ENCODE measurements at regions not wholly inside any gene's neighbourhood (a gene's known extent, or its start where the extent isn't known, plus 50 kb on each side); places are given as distances from the start of the nearest gene placed in this dataset.

GRCh38 chr16:65386672-65387071, 264.8 kb upstream of the CDH11 start:
- Histone ChIP-seq H3K4me1 (ENCODE audit: control insufficient read depth, insufficient read depth, low read length) (no peaks in the 10 kb centered on the region), H3K4me3 (ENCODE audit: low read length) (no peak overlapping the region), H3K9ac (ENCODE audit: extremely low read depth, low read length, poor library complexity, severe bottlenecking) (no peak overlapping the region), H3K9me3 (ENCODE audit: control insufficient read depth, low read length) (no peaks in the 10 kb centered on the region), H3K27me3 (ENCODE audit: control insufficient read depth, insufficient read depth, low read length, poor library complexity, severe bottlenecking) (no peaks in the 10 kb centered on the region), H3K36me3 (ENCODE audit: control insufficient read depth, insufficient read depth, low read length) (no peaks in the 10 kb centered on the region), H3K27ac (ENCODE audit: low read depth, low read length) (no peak overlapping the region)
- no peak for TF ChIP-seq CTCF (conservative IDR thresholded peaks at IDR 0.05)
- H3K27me3 Mint-ChIP-seq (ENCODE audit: insufficient read depth) = no peaks in the 10 kb centered on the region
- H3K36me3 Mint-ChIP-seq (ENCODE audit: low read depth) = peaks cover 5% of the 10 kb centered on the region
- peaks cover 17% of the 10 kb centered on the region for H3K9me3 Mint-ChIP-seq
- no peaks in the 10 kb centered on the region for H3K4me1 Mint-ChIP-seq
- WGBS, 2 experiments (ENCODE audit: insufficient coverage in 1 of 2, insufficient read length in 1 of 2) = 89 to 100% methylated on average over 1 to 2 of the region's 2 CpGs
- H3K27ac Mint-ChIP-seq = no peak overlapping the region
- H3K4me3 Mint-ChIP-seq = no peak overlapping the region
- no peak for DNase-seq

GRCh38 chr16:65384441-65384840, 262.6 kb upstream of the CDH11 start:
- 83 to 91% methylated on average over 1 of the region's 1 CpG for WGBS, 2 experiments (ENCODE audit: insufficient coverage in 1 of 2, insufficient read length in 1 of 2)

GRCh38 chr16:65377195-65377594, 255.3 kb upstream of the CDH11 start:
- TF ChIP-seq CTCF (conservative IDR thresholded peaks at IDR 0.05) = no peak
- Mint-ChIP-seq H3K36me3 (ENCODE audit: low read depth) (no peaks in the 10 kb centered on the region), H3K9me3 (no peaks in the 10 kb centered on the region), H3K27me3 (ENCODE audit: insufficient read depth) (no peaks in the 10 kb centered on the region), H3K27ac (no peak overlapping the region), H3K4me3 (no peak overlapping the region), H3K4me1 (peaks cover 11% of the 10 kb centered on the region)
- Histone ChIP-seq H3K27me3 (ENCODE audit: control insufficient read depth, insufficient read depth, low read length, poor library complexity, severe bottlenecking) (no peaks in the 10 kb centered on the region), H3K9me3 (ENCODE audit: control insufficient read depth, low read length) (no peaks in the 10 kb centered on the region), H3K9ac (ENCODE audit: extremely low read depth, low read length, poor library complexity, severe bottlenecking) (no peak overlapping the region), H3K36me3 (ENCODE audit: control insufficient read depth, insufficient read depth, low read length) (no peaks in the 10 kb centered on the region), H3K4me1 (ENCODE audit: control insufficient read depth, insufficient read depth, low read length) (peaks cover 4% of the 10 kb centered on the region), H3K4me3 (ENCODE audit: low read length) (no peak overlapping the region), H3K27ac (ENCODE audit: low read depth, low read length) (no peak overlapping the region)
- no peak for DNase-seq

More at GRCh38 chr16:65384441-65384840, 262.6 kb upstream of the CDH11 start:
- no peaks in the 10 kb centered on the region for H3K36me3 ChIP-seq (ENCODE audit: control insufficient read depth, insufficient read depth, low read length)
- no peaks in the 10 kb centered on the region for H3K4me1 ChIP-seq (ENCODE audit: control insufficient read depth, insufficient read depth, low read length)
- Mint-ChIP-seq H3K9me3 (peaks cover 17% of the 10 kb centered on the region), H3K4me1 (no peaks in the 10 kb centered on the region), H3K27me3 (ENCODE audit: insufficient read depth) (no peaks in the 10 kb centered on the region), H3K27ac (no peak overlapping the region), H3K36me3 (ENCODE audit: low read depth) (peaks cover 5% of the 10 kb centered on the region), H3K4me3 (no peak overlapping the region)
- no peaks in the 10 kb centered on the region for H3K27me3 ChIP-seq (ENCODE audit: control insufficient read depth, insufficient read depth, low read length, poor library complexity, severe bottlenecking)
- no peak overlapping the region for H3K27ac ChIP-seq (ENCODE audit: low read depth, low read length)
- DNase-seq = no peak
- no peaks in the 10 kb centered on the region for H3K9me3 ChIP-seq (ENCODE audit: control insufficient read depth, low read length)
- no peak for TF ChIP-seq CTCF (conservative IDR thresholded peaks at IDR 0.05)
- H3K4me3 ChIP-seq (ENCODE audit: low read length) = no peak overlapping the region
- no peak overlapping the region for H3K9ac ChIP-seq (ENCODE audit: extremely low read depth, low read length, poor library complexity, severe bottlenecking)

Data from endodermal cell (in vitro differentiated cells).